ENCODE measurements at regions not wholly inside any gene's neighbourhood (a gene's known extent, or its start where the extent isn't known, plus 50 kb on each side); places are given as distances from the start of the nearest gene placed in this dataset.

DNA sequence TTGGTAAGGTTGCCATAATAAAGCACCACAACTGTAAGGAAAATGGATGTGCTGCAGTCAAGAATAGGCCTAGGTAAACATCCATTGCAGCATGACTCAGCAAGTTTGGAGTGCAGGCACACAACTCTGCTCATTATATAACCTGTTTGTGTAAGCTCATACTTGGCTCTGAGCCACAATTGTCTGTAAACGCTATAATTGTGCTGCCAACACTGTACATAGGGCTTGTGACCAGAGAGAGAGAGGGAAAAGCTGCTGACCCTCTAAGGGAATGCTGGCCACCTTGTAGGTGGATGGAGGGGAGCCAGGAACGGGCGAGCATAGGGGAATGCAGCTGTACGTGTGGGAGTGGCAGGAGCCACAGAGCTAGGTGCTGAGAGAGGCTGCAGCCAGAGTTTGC is 2186.5 kb upstream of the ACO1 start:
- H3K9me3 Mint-ChIP-seq, result peaks cover 6% of the 10 kb centered on the region
- no peaks in the 10 kb centered on the region for H3K4me1 Mint-ChIP-seq
- no peaks in the 10 kb centered on the region for H3K27me3 Mint-ChIP-seq (ENCODE audit: low read depth)
- TF ChIP-seq, protein P1, sequence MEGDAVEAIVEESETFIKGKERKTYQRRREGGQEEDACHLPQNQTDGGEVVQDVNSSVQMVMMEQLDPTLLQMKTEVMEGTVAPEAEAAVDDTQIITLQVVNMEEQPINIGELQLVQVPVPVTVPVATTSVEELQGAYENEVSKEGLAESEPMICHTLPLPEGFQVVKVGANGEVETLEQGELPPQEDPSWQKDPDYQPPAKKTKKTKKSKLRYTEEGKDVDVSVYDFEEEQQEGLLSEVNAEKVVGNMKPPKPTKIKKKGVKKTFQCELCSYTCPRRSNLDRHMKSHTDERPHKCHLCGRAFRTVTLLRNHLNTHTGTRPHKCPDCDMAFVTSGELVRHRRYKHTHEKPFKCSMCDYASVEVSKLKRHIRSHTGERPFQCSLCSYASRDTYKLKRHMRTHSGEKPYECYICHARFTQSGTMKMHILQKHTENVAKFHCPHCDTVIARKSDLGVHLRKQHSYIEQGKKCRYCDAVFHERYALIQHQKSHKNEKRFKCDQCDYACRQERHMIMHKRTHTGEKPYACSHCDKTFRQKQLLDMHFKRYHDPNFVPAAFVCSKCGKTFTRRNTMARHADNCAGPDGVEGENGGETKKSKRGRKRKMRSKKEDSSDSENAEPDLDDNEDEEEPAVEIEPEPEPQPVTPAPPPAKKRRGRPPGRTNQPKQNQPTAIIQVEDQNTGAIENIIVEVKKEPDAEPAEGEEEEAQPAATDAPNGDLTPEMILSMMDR (IDR thresholded peaks at IDR 0.05; ENCODE audit: unreplicated experiment in 3 of 3), result no peak
- H3K36me3 Mint-ChIP-seq (ENCODE audit: low read depth), result peaks cover 3% of the 10 kb centered on the region
- H3K4me3 Mint-ChIP-seq, result no peak overlapping the region
- peak overlapping the region in 1 of 3 experiments; percentile 23 for H3K27ac Mint-ChIP-seq

DNA sequence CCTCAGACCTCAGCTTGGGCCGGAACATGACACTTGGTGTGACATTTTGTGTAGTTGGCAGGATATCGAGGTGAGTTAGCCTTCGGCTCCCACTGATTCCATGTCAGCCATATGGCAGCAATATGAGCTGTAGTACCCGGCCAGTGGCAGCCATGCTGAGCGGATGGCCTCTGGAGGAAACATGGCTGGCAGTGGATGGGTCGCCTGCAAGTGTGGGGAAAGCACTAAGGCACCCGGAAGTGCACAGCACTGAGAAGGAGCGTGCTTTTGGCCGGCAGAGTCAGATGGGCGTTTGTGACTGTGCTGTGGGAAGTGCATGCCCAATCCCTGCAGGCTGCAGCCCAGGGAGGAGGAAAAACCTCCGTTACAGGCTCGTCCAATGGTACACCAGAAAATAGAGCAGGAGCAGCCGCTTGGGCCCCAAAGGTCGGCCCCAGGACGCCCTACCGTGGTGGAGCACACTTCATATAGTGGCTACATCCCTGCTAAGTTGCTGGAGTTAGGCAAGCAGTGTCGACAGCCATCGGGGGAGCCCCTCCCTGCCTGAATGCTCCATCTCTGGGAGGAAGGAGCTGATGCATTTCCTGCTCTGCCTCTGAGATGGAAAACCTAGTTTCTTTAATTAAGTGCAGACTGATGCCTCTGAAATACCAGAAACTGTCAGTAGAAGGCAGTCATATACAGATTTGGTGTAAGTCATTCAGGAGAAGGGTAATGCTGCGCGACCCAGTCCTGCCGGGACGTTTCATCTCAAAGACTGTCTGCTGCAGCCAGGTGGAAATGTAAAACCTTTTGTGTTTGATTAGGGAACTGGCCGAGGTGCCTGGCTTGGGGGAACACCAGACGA is 2185.8 kb upstream of the ACO1 start:
- Mint-ChIP-seq H3K4me1 (no peaks in the 10 kb centered on the region), H3K4me3 (no peak overlapping the region), H3K36me3 (ENCODE audit: low read depth) (peaks cover 3% of the 10 kb centered on the region), H3K9me3 (peaks cover 6% of the 10 kb centered on the region), H3K27ac (no peak overlapping the region), H3K27me3 (ENCODE audit: low read depth) (no peaks in the 10 kb centered on the region)
- TF ChIP-seq, protein P1 (IDR thresholded peaks at IDR 0.05; ENCODE audit: unreplicated experiment in 3 of 3), result no peak

DNA sequence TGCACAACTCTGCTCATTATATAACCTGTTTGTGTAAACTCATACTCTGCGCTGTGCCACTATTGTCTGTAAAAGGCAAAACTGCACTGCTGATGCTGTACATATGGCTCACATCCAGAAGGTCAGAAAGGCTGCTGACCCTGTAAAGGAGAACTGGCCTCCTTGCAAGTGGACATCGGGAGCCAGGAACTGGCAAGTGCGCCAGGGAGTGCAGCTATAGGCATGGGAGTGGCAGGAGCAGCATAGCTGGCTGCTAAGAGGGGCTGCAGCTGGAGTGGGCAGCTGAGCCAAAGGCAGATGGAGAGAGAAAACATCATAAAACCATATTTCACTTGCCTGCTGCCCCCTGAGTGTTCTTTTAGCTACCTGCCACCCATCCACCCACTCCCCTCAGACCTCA is 2183.4 kb upstream of the ACO1 start:
- Mint-ChIP-seq H3K4me3 (no peak overlapping the region), H3K4me1 (no peaks in the 10 kb centered on the region), H3K27me3 (ENCODE audit: low read depth) (no peaks in the 10 kb centered on the region), H3K9me3 (peaks cover 6% of the 10 kb centered on the region), H3K27ac (no peak overlapping the region), H3K36me3 (ENCODE audit: low read depth) (peaks cover 3% of the 10 kb centered on the region)
- TF ChIP-seq, protein P1 (IDR thresholded peaks at IDR 0.05; ENCODE audit: unreplicated experiment in 3 of 3), result no peak

DNA sequence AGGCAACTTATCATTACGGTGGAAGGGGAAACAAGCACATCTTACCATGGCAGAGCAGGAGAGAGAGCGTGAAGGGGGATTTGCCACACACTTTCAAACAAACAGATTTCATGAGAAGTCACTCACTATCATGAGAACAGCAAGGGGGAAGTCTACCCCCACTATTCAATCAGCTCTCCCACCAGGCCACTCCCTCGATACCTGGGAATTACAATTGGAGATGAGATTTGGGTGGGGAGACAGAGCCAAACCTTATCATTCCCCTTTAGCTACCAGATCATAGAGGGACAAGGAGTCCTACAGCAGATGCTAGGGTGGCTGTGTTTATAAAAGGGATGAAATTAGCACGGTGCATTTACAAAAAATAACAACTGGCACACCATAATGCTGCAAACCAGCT is 2149.4 kb upstream of the ACO1 start:
- Mint-ChIP-seq H3K9me3 (no peaks in the 10 kb centered on the region), H3K27ac (no peak overlapping the region), H3K36me3 (ENCODE audit: low read depth) (no peaks in the 10 kb centered on the region), H3K27me3 (ENCODE audit: low read depth) (no peaks in the 10 kb centered on the region), H3K4me1 (no peaks in the 10 kb centered on the region), H3K4me3 (no peak overlapping the region)
- TF ChIP-seq, protein P1 (IDR thresholded peaks at IDR 0.05; ENCODE audit: unreplicated experiment in 3 of 3), result no peak

DNA sequence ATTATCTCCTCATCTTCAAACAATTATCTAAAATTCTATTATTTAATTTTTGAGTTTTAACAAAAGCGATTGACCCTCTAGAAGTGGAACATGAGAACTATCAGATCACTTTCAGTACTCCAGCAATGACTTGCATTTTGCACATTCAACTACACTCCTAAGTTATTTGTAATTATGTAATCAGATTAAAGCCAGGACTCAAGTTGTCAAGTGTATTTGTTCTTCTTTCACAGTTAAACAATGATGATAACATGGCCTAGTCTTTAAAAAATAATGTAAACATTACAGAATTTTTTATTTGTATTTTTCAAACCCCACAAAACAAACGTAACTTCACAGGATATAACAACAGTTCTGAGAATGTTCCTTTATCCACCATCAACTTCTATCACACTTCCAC is 2148.9 kb upstream of the ACO1 start:
- Mint-ChIP-seq H3K4me3 (no peak overlapping the region), H3K27ac (no peak overlapping the region), H3K4me1 (no peaks in the 10 kb centered on the region), H3K36me3 (ENCODE audit: low read depth) (no peaks in the 10 kb centered on the region), H3K27me3 (ENCODE audit: low read depth) (no peaks in the 10 kb centered on the region), H3K9me3 (no peaks in the 10 kb centered on the region)
- TF ChIP-seq, protein P1 (IDR thresholded peaks at IDR 0.05; ENCODE audit: unreplicated experiment in 3 of 3), result no peak

DNA sequence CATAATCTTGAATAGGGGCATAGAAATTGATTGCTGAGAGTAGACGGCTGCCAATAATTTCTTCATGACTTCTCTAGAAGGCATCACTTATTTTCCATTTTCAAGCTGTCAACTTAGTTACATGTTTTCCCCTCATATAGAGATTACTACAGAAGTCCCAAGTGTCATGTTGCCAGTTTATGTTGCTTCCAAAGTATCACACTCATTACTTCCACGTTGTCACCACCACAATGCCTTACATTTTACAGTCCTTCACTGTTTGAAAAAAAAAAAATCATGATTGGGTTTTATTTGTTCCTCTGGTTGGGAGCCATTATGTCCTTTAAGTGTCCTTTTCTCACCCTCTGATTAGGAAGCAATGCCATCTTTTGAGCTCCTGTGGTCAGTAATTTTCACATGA is 2144.6 kb upstream of the ACO1 start:
- Mint-ChIP-seq H3K27ac (no peak overlapping the region), H3K4me3 (no peak overlapping the region), H3K4me1 (no peaks in the 10 kb centered on the region), H3K36me3 (ENCODE audit: low read depth) (no peaks in the 10 kb centered on the region), H3K27me3 (ENCODE audit: low read depth) (no peaks in the 10 kb centered on the region), H3K9me3 (no peaks in the 10 kb centered on the region)
- TF ChIP-seq, protein P1 (IDR thresholded peaks at IDR 0.05; ENCODE audit: unreplicated experiment in 3 of 3), result no peak
